K562 (cell line): ENCODE measurements at regions not wholly inside any gene's neighbourhood (a gene's known extent, or its start where the extent isn't known, plus 50 kb on each side); places are given as distances from the start of the nearest gene placed in this dataset.

ENCODE experiments used
- ARID2 ChIP-seq: fragments of 450-650 bp; IDR thresholded peaks from 2 replicates; pipeline ENCODE4 v1.6.1; 2017; ENCODE audit warnings: antibody characterized with exemption, mild to moderate bottlenecking
- DPF2 ChIP-seq: fragments of 450-650 bp; IDR thresholded peaks from 2 replicates; pipeline ENCODE4 v1.6.1; 2016
- E2F8 ChIP-seq: fragments of 450-650 bp; IDR thresholded peaks from 2 replicates; pipeline ENCODE4 v1.7.1; 2018; ENCODE audit warnings: mild to moderate bottlenecking, low read depth; ENCODE audit not compliant: partially characterized antibody
- EHMT2 ChIP-seq: fragments of 450-650 bp; IDR thresholded peaks from 2 replicates; pipeline ENCODE4 v1.6.1; 2018; ENCODE audit warnings: antibody characterized with exemption
- ESRRB ChIP-seq: fragments of 250-450 bp; sonication (Bioruptor Pico); IDR thresholded peaks from 2 replicates; pipeline ENCODE4 v1.5.0; 2020; ENCODE audit warnings: mild to moderate bottlenecking, moderate library complexity, borderline replicate concordance
- HDAC2 ChIP-seq: fragments of 450-650 bp; IDR thresholded peaks from 2 replicates; pipeline ENCODE4 v1.6.1; 2016; ENCODE audit warnings: mild to moderate bottlenecking
- KLF13 ChIP-seq: fragments of 450-650 bp; IDR thresholded peaks from 2 replicates; pipeline ENCODE4 v1.6.1; 2016; ENCODE audit warnings: missing genetic modification characterization, low read depth, mild to moderate bottlenecking, missing compliant biosample characterization, moderate library complexity, borderline replicate concordance
- MED1 ChIP-seq: sonication (generic); formaldehyde crosslinking; IDR thresholded peaks from 2 replicates; pipeline ENCODE4 v1.8.1; 2023; ENCODE audit warnings: missing genetic modification reagents, borderline replicate concordance
- NRF1 ChIP-seq, 2 experiments: fragments of 450-650 bp; IDR thresholded peaks in 1 of 2; conservative IDR thresholded peaks in 1 of 2; 2 replicates each; pipeline ENCODE4 v1.6.1; 2014; ENCODE audit warnings: mild to moderate bottlenecking in 2 of 2
- PURB ChIP-seq: sonication (generic); formaldehyde crosslinking; IDR thresholded peaks from 2 replicates; pipeline ENCODE4 v1.9.0; 2021; ENCODE audit warnings: low read depth, mild to moderate bottlenecking, missing genetic modification reagents
- SMARCC2 ChIP-seq: fragments of 450-650 bp; IDR thresholded peaks from 2 replicates; pipeline ENCODE4 v1.6.1; 2017; ENCODE audit warnings: antibody characterized with exemption, moderate library complexity, mild to moderate bottlenecking, low read depth
- TCF15 ChIP-seq: fragments of 250-450 bp; sonication (Bioruptor Pico); IDR thresholded peaks from 2 replicates; pipeline ENCODE4 v1.8.0; 2022; ENCODE audit warnings: moderate library complexity, mild to moderate bottlenecking, inconsistent platforms
- THAP7 ChIP-seq: fragments of 250-450 bp; sonication (Bioruptor Pico); IDR thresholded peaks from 2 replicates; pipeline ENCODE4 v1.5.0; 2021
- USF1 ChIP-seq: sonication (generic); formaldehyde crosslinking; IDR thresholded peaks from 2 replicates; pipeline ENCODE4 v1.9.0; 2022; ENCODE audit warnings: mild to moderate bottlenecking, missing genetic modification reagents
- VEZF1 ChIP-seq: fragments of 200-800 bp; sonication (Bioruptor generic); IDR thresholded peaks from 2 replicates; pipeline ENCODE4 v1.6.1; 2017; ENCODE audit warnings: missing genetic modification characterization, missing compliant biosample characterization
- ZNF449 ChIP-seq: fragments of 250-450 bp; sonication (Bioruptor Pico); IDR thresholded peaks from 2 replicates; pipeline ENCODE4 v1.8.0; 2022; ENCODE audit warnings: moderate library complexity, mild to moderate bottlenecking, inconsistent platforms
- ZNF551 ChIP-seq: fragments of 250-450 bp; sonication (Bioruptor Pico); IDR thresholded peaks from 2 replicates; pipeline ENCODE4 v1.5.0; 2021; ENCODE audit warnings: mild to moderate bottlenecking, moderate library complexity
- ZNF668 ChIP-seq: fragments of 250-450 bp; sonication (Bioruptor Pico); IDR thresholded peaks from 2 replicates; pipeline ENCODE4 v1.8.0; 2022; ENCODE audit warnings: mild to moderate bottlenecking, inconsistent platforms

- TF ChIP-seq E2F8 (no peak), MED1 (CRISPR knock-in tag) (no peak), NRF1 (conservative IDR thresholded peaks at IDR 0.05 in 1 of 2, IDR thresholded peaks at IDR 0.05 in 1 of 2) (no peak), THAP7 (CRISPR knock-in tag) (no peak), KLF13 (tag) (no peak), ZNF449 (no peak), HDAC2 (no peak), USF1 (CRISPR knock-in tag) (no peak), DPF2 (no peak), ZNF551 (CRISPR knock-in tag) (no peak), SMARCC2 (no peak), ZNF668 (no peak), PURB (CRISPR knock-in tag) (no peak), ESRRB (CRISPR knock-in tag) (no peak), EHMT2 (no peak), TCF15 (CRISPR knock-in tag) (no peak), ARID2 (0 out of 2 replicates have a peak, but pooled peaks have one; percentile 12), VEZF1 (CRISPR knock-in tag) (0 out of 2 replicates have a peak, but pooled peaks have one; percentile 5)
Observed at GRCh38 chr4:80124246-80125211, 51.5 kb upstream of the ANTXR2 start (continued).
